Effector memory CD8-positive, alpha-beta T cell (primary cell): ENCODE measurements at regions not wholly inside any gene's neighbourhood (a gene's known extent, or its start where the extent isn't known, plus 50 kb on each side); places are given as distances from the start of the nearest gene placed in this dataset.

Experiments used
- ATAC-seq: fragments of 150-1000 bp; cut with Tn5 transposase; replicated peaks from 2 replicates; pipeline ENCODE4 v1.10.0; 2021; ENCODE audit warnings: mild to moderate bottlenecking, moderate library complexity
- DNase-seq, 3 experiments: peaks; one replicate each; pipeline ENCODE4 v3.0.0; 2021
- H3K27ac Mint-ChIP-seq, 2 donors: one replicate each; pipeline ENCODE4 v1.8.0; 2022; ENCODE audit warnings: mild to moderate bottlenecking in 2 of 2, mixed read lengths in 2 of 2, moderate library complexity in 2 of 2
- H3K27me3 Mint-ChIP-seq, 2 donors: one replicate each; pipeline ENCODE4 v1.8.0; 2022; ENCODE audit warnings: mixed read lengths in 2 of 2
- H3K36me3 Mint-ChIP-seq: one replicate; pipeline ENCODE4 v1.8.0; 2022; ENCODE audit warnings: mild to moderate bottlenecking, moderate library complexity, mixed read lengths; ENCODE audit not compliant: insufficient read depth
- H3K4me1 Mint-ChIP-seq, 2 donors: one replicate each; pipeline ENCODE4 v1.8.0; 2022; ENCODE audit warnings: low read depth in 2 of 2, mixed read lengths in 2 of 2
- H3K4me3 Mint-ChIP-seq, 2 donors: one replicate each; pipeline ENCODE4 v1.8.0; 2022; ENCODE audit warnings: mild to moderate bottlenecking in 2 of 2, mixed read lengths in 2 of 2, moderate library complexity in 2 of 2
- H3K9me3 Mint-ChIP-seq, 2 donors: one replicate each; pipeline ENCODE4 v1.8.0; 2022; ENCODE audit warnings: mixed read lengths in 2 of 2

GRCh38 chr4:105074097-105074496 is 72.6 kb upstream of the TET2 start:
- no peak overlapping the region for H3K27ac Mint-ChIP-seq

DNA sequence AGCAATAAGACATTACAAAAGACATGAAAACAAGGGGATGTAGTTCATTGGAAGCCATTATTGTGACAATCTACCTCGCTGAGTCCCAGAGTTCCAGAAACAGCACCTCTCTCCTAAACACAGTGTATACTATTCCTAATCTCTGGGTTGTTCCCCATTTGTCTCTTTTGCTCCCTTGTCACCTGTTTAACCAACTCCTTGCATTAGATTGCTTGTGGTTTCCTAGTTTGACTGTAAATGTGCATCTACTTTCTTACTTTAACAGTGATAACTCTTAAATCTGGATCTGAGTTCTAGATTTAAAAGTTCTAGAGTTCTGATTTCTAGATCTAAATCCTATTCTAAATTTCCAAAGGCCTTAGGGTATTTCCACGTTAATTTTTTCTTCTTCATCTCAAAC is 71.6 kb upstream of the TET2 start:
- ATAC-seq: no peak
- Mint-ChIP-seq H3K4me1 (no peaks in the 10 kb centered on the region), H3K4me3 (no peak overlapping the region), H3K27me3 (no peaks in the 10 kb centered on the region), H3K36me3 (no peaks in the 10 kb centered on the region), H3K27ac (no peak overlapping the region), H3K9me3 (no peaks in the 10 kb centered on the region)
- no peak for DNase-seq

More at GRCh38 chr4:105074097-105074496, 72.6 kb upstream of the TET2 start:
- DNase-seq (no peak), ATAC-seq (no peak)
- no peak overlapping the region for H3K4me3 Mint-ChIP-seq
- H3K4me1 Mint-ChIP-seq: no peaks in the 10 kb centered on the region
- no peaks in the 10 kb centered on the region for H3K27me3 Mint-ChIP-seq
- H3K9me3 Mint-ChIP-seq: no peaks in the 10 kb centered on the region
- no peaks in the 10 kb centered on the region for H3K36me3 Mint-ChIP-seq

DNA sequence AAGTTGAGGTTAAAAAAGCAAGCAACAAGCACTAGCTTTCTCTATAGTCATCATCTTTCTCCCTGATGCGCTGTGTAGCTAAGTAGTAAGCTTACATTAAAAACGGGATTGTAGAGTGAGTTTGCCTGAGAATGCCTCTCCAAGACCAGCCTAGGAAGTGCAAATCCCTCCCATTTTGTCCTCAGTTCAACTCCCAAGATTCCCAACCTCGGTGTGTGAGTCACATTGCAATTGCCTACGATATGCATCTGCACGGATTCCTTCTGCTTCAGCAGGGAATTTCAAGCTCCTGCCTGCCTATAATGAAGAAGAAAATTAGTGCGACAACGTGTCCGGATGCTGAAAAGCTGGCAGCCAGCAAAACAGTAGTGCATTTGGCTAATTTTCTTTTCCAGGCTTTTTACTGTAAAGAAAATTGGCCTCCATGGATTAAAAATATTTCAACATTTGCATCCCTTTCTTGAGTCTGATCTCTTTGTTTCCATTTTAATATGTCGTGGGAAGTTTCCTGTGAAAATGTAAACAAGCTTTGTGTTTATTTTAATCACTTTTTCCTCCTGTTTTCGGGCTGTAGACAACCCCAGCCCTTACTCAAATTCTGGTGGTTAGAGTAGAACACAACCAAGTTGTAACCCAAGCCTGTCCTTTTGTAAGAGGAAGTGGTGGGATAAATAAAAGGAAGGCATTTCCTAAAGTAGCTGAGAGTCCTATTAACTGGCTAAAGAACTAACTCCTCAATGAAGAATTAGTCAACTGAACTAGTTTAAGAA is 58.4 kb upstream of the TET2 start:
- H3K4me1 Mint-ChIP-seq: no peaks in the 10 kb centered on the region
- ATAC-seq: no peak
- peaks cover 3 to 4% of the 10 kb centered on the region in 2 donors for H3K9me3 Mint-ChIP-seq
- no peak for DNase-seq
- H3K4me3 Mint-ChIP-seq: no peak overlapping the region
- H3K36me3 Mint-ChIP-seq: no peaks in the 10 kb centered on the region
- H3K27ac Mint-ChIP-seq: no peak overlapping the region
- peaks cover 12 to 20% of the 10 kb centered on the region in 2 donors for H3K27me3 Mint-ChIP-seq

- DNase-seq (no peak), ATAC-seq (no peak)
- Mint-ChIP-seq H3K9me3 (peaks cover 0 to 2% of the 10 kb centered on the region in 2 donors), H3K36me3 (no peaks in the 10 kb centered on the region), H3K27me3 (peaks cover 6 to 10% of the 10 kb centered on the region in 2 donors), H3K27ac (no peak overlapping the region), H3K4me1 (no peaks in the 10 kb centered on the region), H3K4me3 (no peak overlapping the region)
Measured at GRCh38 chr4:105092356-105092755, 54.3 kb upstream of the TET2 start.

- H3K4me1 Mint-ChIP-seq: no peaks in the 10 kb centered on the region
- no peak overlapping the region for H3K27ac Mint-ChIP-seq
- peaks cover 2% of the 10 kb centered on the region in 2 donors for H3K9me3 Mint-ChIP-seq
- ATAC-seq (no peak), DNase-seq (no peak)
- no peak overlapping the region for H3K4me3 Mint-ChIP-seq
- H3K27me3 Mint-ChIP-seq: peaks cover 6 to 10% of the 10 kb centered on the region in 2 donors
- H3K36me3 Mint-ChIP-seq: no peaks in the 10 kb centered on the region
Measured at GRCh38 chr4:105092768-105093167, 53.9 kb upstream of the TET2 start.

DNA sequence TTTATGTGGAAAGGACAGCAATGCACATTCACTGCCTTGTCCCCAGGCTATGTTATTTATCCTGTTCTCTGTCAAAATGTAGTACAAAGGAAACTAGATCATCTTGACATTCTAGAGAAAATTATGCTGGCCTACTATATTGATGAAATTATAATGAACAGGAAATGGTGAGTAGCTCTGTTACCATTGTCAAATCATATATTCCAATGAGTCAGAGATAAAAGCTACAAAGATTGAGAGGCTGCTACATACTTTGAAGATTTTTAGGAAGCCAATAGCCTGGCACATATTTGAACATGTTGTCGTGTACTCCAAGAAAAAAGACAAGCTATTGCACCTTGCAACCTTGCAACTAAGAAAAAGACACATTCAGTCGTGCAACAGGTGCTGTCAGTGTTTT is 52.7 kb upstream of the TET2 start:
- no peaks in the 10 kb centered on the region for H3K4me1 Mint-ChIP-seq
- DNase-seq (no peak), ATAC-seq (no peak)
- H3K27me3 Mint-ChIP-seq: peaks cover 11 to 16% of the 10 kb centered on the region in 2 donors
- H3K9me3 Mint-ChIP-seq: peaks cover 6 to 7% of the 10 kb centered on the region in 2 donors
- H3K4me3 Mint-ChIP-seq: no peak overlapping the region
- H3K36me3 Mint-ChIP-seq: no peaks in the 10 kb centered on the region
- H3K27ac Mint-ChIP-seq: no peak overlapping the region
